Stomach (tissue), 4 donors: ENCODE measurements at regions not wholly inside any gene's neighbourhood (a gene's known extent, or its start where the extent isn't known, plus 50 kb on each side); places are given as distances from the start of the nearest gene placed in this dataset.

ENCODE experiments used
- EP300 ChIP-seq: sonication (generic); formaldehyde crosslinking; IDR thresholded peaks from one replicate; pipeline ENCODE4 v1.6.1; 2017; ENCODE audit warnings: antibody characterized with exemption
- POLR2A ChIP-seq, 4 donors: fragments of 450-650 bp; IDR thresholded peaks; one replicate each; pipeline ENCODE4 v1.6.1; 2016; ENCODE audit warnings: antibody characterized with exemption in 4 of 4, control low read depth in 2 of 4, mild to moderate bottlenecking in 1 of 4, moderate library complexity in 1 of 4
- TF ChIP-seq, protein P1 (sequence below), 7 experiments: fragments of 450-650 bp in 4 of 7; fragments of 200-600 bp in 3 of 7; sonication (generic) in 3 of 7; IDR thresholded peaks; one replicate each; pipeline ENCODE4 v1.5.1; 2016 to 2019; ENCODE audit warnings: antibody characterized with exemption in 7 of 7, control low read depth in 2 of 7, mild to moderate bottlenecking in 1 of 7

- no peak for TF ChIP-seq POLR2A (IDR thresholded peaks at IDR 0.05)
- TF ChIP-seq, protein P1, sequence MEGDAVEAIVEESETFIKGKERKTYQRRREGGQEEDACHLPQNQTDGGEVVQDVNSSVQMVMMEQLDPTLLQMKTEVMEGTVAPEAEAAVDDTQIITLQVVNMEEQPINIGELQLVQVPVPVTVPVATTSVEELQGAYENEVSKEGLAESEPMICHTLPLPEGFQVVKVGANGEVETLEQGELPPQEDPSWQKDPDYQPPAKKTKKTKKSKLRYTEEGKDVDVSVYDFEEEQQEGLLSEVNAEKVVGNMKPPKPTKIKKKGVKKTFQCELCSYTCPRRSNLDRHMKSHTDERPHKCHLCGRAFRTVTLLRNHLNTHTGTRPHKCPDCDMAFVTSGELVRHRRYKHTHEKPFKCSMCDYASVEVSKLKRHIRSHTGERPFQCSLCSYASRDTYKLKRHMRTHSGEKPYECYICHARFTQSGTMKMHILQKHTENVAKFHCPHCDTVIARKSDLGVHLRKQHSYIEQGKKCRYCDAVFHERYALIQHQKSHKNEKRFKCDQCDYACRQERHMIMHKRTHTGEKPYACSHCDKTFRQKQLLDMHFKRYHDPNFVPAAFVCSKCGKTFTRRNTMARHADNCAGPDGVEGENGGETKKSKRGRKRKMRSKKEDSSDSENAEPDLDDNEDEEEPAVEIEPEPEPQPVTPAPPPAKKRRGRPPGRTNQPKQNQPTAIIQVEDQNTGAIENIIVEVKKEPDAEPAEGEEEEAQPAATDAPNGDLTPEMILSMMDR (IDR thresholded peaks at IDR 0.05), result no peak
- no peak for TF ChIP-seq EP300
Measured at GRCh38 chr10:4519658-4520402, 306.2 kb upstream of the AKR1E2 start.
